HG03103 (cell line): ENCODE measurements at regions not wholly inside any gene's neighbourhood (a gene's known extent, or its start where the extent isn't known, plus 50 kb on each side); places are given as distances from the start of the nearest gene placed in this dataset.
"Not testable (repeated sequence)": the region's sequence is repeated elsewhere in the genome, so short reads cannot be mapped to it uniquely, and the experiment has no call there.

Experiments
- ATAC-seq: cut with Tn5 transposase; IDR thresholded peaks from one replicate; pipeline ENCODE4 v1.9.1; 2021; ENCODE audit warnings: low read depth; ENCODE audit not compliant: unreplicated experiment

- ATAC-seq: no peak
Measured at GRCh38 chr4:18736551-18736950, 715.0 kb upstream of the LCORL start.

GRCh38 chr4:18735740-18736268 is 714.2 kb upstream of the LCORL start:
- no peak for ATAC-seq

- no peak for ATAC-seq
Measured at GRCh38 chr4:18734405-18734804, 712.9 kb upstream of the LCORL start.

- no peak for ATAC-seq
Measured at GRCh38 chr4:18733961-18734360, 712.4 kb upstream of the LCORL start.

GRCh38 chr4:18722748-18723191 is 701.2 kb upstream of the LCORL start:
- ATAC-seq: no peak

GRCh38 chr4:18698119-18698883 is 676.7 kb upstream of the LCORL start:
- ATAC-seq: no peak

GRCh38 chr4:18695733-18696527 is 674.4 kb upstream of the LCORL start:
- no peak for ATAC-seq

- no peak for ATAC-seq
Measured at GRCh38 chr4:18691431-18692200, 670.1 kb upstream of the LCORL start.

GRCh38 chr4:18690291-18690955 is 668.9 kb upstream of the LCORL start:
- ATAC-seq: no peak

GRCh38 chr4:18689308-18690115 is 668.0 kb upstream of the LCORL start:
- no peak for ATAC-seq

GRCh38 chr4:18688351-18688750 is 666.8 kb upstream of the LCORL start:
- not testable (repeated sequence) for ATAC-seq

- no peak for ATAC-seq
Measured at GRCh38 chr4:18686338-18687037, 664.9 kb upstream of the LCORL start.

- no peak for ATAC-seq
Measured at GRCh38 chr4:18684932-18685331, 663.4 kb upstream of the LCORL start.

- ATAC-seq: no peak
Measured at GRCh38 chr4:18676526-18676915, 655.0 kb upstream of the LCORL start.

GRCh38 chr4:18675586-18676525 is 654.3 kb upstream of the LCORL start:
- no peak for ATAC-seq

GRCh38 chr4:18670034-18670433 is 648.5 kb upstream of the LCORL start:
- no peak for ATAC-seq

- no peak for ATAC-seq
Measured at GRCh38 chr4:18669390-18669789, 647.8 kb upstream of the LCORL start.

- no peak for ATAC-seq
Measured at GRCh38 chr4:18666322-18666721, 644.8 kb upstream of the LCORL start.
